Endodermal cell (in vitro differentiated cells): ENCODE measurements at regions not wholly inside any gene's neighbourhood (a gene's known extent, or its start where the extent isn't known, plus 50 kb on each side); places are given as distances from the start of the nearest gene placed in this dataset.

Source experiments
- DNase-seq: peaks from one replicate; pipeline ENCODE4 v3.0.0-alpha.2; 2017
- H3K27ac ChIP-seq: 2 replicates; pipeline ENCODE4 v1.5.1; 2013; ENCODE audit warnings: mild to moderate bottlenecking, low read depth, low read length, moderate library complexity
- H3K27me3 ChIP-seq: 2 replicates; pipeline ENCODE4 v1.6.1; 2013; ENCODE audit warnings: mild to moderate bottlenecking, low read length, moderate library complexity; ENCODE audit not compliant: insufficient read depth, control insufficient read depth, poor library complexity, severe bottlenecking
- H3K36me3 ChIP-seq: 2 replicates; pipeline ENCODE4 v1.7.0; 2013; ENCODE audit warnings: mild to moderate bottlenecking, low read length, moderate library complexity; ENCODE audit not compliant: control insufficient read depth, insufficient read depth
- H3K4me1 ChIP-seq: one replicate; pipeline ENCODE4 v1.7.0; 2013; ENCODE audit warnings: low read length; ENCODE audit not compliant: control insufficient read depth, insufficient read depth
- H3K4me3 ChIP-seq: 2 replicates; pipeline ENCODE4 v1.5.1; 2013; ENCODE audit warnings: mild to moderate bottlenecking, low read length, moderate library complexity
- H3K9ac ChIP-seq: 2 replicates; pipeline ENCODE4 v1.6.1; 2013; ENCODE audit warnings: mild to moderate bottlenecking, low read length, moderate library complexity; ENCODE audit not compliant: poor library complexity, severe bottlenecking; ENCODE audit errors: extremely low read depth
- H3K9me3 ChIP-seq: 2 replicates; pipeline ENCODE4 v1.6.1; 2013; ENCODE audit warnings: mild to moderate bottlenecking, low read length, moderate library complexity; ENCODE audit not compliant: control insufficient read depth
- H3K27ac Mint-ChIP-seq: 2 replicates; pipeline ENCODE4 v1.8.0; 2020; ENCODE audit warnings: mixed read lengths
- H3K27me3 Mint-ChIP-seq: 2 replicates; pipeline ENCODE4 v1.8.0; 2021; ENCODE audit warnings: mild to moderate bottlenecking, mixed read lengths; ENCODE audit not compliant: insufficient read depth
- H3K36me3 Mint-ChIP-seq: 2 replicates; pipeline ENCODE4 v1.8.0; 2020; ENCODE audit warnings: low read depth, mixed read lengths
- H3K4me1 Mint-ChIP-seq: 2 replicates; pipeline ENCODE4 v1.8.0; 2020; ENCODE audit warnings: mixed read lengths
- H3K4me3 Mint-ChIP-seq: 2 replicates; pipeline ENCODE4 v1.8.0; 2020; ENCODE audit warnings: mild to moderate bottlenecking, moderate library complexity, mixed read lengths
- H3K9me3 Mint-ChIP-seq: 2 replicates; pipeline ENCODE4 v1.8.0; 2020; ENCODE audit warnings: mild to moderate bottlenecking, mixed read lengths
- WGBS, 2 experiments: methylation state at CpG; one replicate each; pipeline versions ENCODE4 v1.1.5 to v1.1.7; 2013; ENCODE audit warnings: missing lambda C conversion rate in 2 of 2, mixed read lengths in 1 of 2; ENCODE audit not compliant: insufficient coverage in 1 of 2, insufficient read length in 1 of 2; 5-methylcytosine and 5-hydroxymethylcytosine counted together
- TF ChIP-seq, protein P1 (sequence below): fragments of 200-600 bp; sonication (generic); conservative IDR thresholded peaks from 2 replicates; pipeline ENCODE4 v1.5.0; 2021; ENCODE audit warnings: antibody characterized with exemption, mild to moderate bottlenecking

- no peak overlapping the region for H3K27ac ChIP-seq
- no peaks in the 10 kb centered on the region for H3K27me3 ChIP-seq
- Mint-ChIP-seq H3K4me3 (no peak overlapping the region), H3K27ac (no peak overlapping the region), H3K9me3 (no peaks in the 10 kb centered on the region), H3K36me3 (no peaks in the 10 kb centered on the region), H3K4me1 (no peaks in the 10 kb centered on the region), H3K27me3 (peaks cover 2% of the 10 kb centered on the region)
- TF ChIP-seq, protein P1, sequence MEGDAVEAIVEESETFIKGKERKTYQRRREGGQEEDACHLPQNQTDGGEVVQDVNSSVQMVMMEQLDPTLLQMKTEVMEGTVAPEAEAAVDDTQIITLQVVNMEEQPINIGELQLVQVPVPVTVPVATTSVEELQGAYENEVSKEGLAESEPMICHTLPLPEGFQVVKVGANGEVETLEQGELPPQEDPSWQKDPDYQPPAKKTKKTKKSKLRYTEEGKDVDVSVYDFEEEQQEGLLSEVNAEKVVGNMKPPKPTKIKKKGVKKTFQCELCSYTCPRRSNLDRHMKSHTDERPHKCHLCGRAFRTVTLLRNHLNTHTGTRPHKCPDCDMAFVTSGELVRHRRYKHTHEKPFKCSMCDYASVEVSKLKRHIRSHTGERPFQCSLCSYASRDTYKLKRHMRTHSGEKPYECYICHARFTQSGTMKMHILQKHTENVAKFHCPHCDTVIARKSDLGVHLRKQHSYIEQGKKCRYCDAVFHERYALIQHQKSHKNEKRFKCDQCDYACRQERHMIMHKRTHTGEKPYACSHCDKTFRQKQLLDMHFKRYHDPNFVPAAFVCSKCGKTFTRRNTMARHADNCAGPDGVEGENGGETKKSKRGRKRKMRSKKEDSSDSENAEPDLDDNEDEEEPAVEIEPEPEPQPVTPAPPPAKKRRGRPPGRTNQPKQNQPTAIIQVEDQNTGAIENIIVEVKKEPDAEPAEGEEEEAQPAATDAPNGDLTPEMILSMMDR = no peak
- DNase-seq = no peak
- no peaks in the 10 kb centered on the region for H3K36me3 ChIP-seq
- WGBS, 2 experiments = 68 to 69% methylated on average over 2 of the region's 2 CpGs
- H3K9me3 ChIP-seq = peaks cover 1% of the 10 kb centered on the region
- no peak overlapping the region for H3K4me3 ChIP-seq
- H3K4me1 ChIP-seq = no peaks in the 10 kb centered on the region
- H3K9ac ChIP-seq = no peak overlapping the region
Measured at GRCh38 chr14:25667387-25667786, 617.4 kb upstream of the STXBP6 start.

DNA sequence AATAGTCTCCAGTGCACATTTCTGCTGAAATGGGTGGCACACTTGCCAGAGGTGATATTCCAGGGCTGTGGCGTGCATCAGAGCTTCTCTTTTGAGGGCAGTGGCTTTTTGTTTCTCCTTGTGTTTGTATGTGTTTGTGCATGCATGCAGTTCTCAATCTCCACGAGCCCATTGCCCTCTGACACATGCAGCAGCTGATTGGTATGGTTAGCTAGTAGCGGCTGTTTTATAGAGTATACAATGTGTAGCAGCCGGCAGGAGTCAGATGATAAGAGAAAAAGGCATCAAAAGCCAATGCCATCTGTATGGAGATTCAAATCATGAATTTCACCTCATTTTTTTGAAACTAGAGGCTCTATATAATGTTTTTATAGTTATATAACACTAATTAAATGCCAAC, 616.9 kb upstream of the STXBP6 start:
- H3K27ac Mint-ChIP-seq = no peak overlapping the region
- H3K36me3 Mint-ChIP-seq = no peaks in the 10 kb centered on the region
- Histone ChIP-seq H3K9ac (no peak overlapping the region), H3K27ac (no peak overlapping the region), H3K4me3 (no peak overlapping the region), H3K9me3 (peaks cover 6% of the 10 kb centered on the region), H3K4me1 (no peaks in the 10 kb centered on the region), H3K36me3 (no peaks in the 10 kb centered on the region), H3K27me3 (no peaks in the 10 kb centered on the region)
- no peak for DNase-seq
- TF ChIP-seq, protein P1 = no peak
- H3K4me3 Mint-ChIP-seq = no peak overlapping the region
- WGBS, 2 experiments = 98 to 100% methylated on average over 1 to 3 of the region's 4 CpGs
- no peaks in the 10 kb centered on the region for H3K9me3 Mint-ChIP-seq
- H3K27me3 Mint-ChIP-seq = peaks cover 2% of the 10 kb centered on the region
- no peaks in the 10 kb centered on the region for H3K4me1 Mint-ChIP-seq

- no peak overlapping the region for H3K27ac ChIP-seq
- H3K4me1 Mint-ChIP-seq = peaks cover 23% of the 10 kb centered on the region
- H3K4me3 ChIP-seq = peak overlapping the region; percentile 11
- H3K36me3 Mint-ChIP-seq = no peaks in the 10 kb centered on the region
- H3K27me3 Mint-ChIP-seq = no peaks in the 10 kb centered on the region
- H3K9me3 ChIP-seq = peaks cover 8% of the 10 kb centered on the region
- H3K4me3 Mint-ChIP-seq = no peak overlapping the region
- DNase-seq = no peak
- no peaks in the 10 kb centered on the region for H3K36me3 ChIP-seq
- H3K9ac ChIP-seq = no peak overlapping the region
- TF ChIP-seq, protein P1 = no peak
- 88 to 100% methylated on average over 2 of the region's 2 CpGs for WGBS, 2 experiments
- peaks cover 2% of the 10 kb centered on the region for H3K9me3 Mint-ChIP-seq
- H3K27ac Mint-ChIP-seq = no peak overlapping the region
- H3K4me1 ChIP-seq = peaks cover 16% of the 10 kb centered on the region
- H3K27me3 ChIP-seq = no peaks in the 10 kb centered on the region
Measured at GRCh38 chr14:25658988-25659387, 609.0 kb upstream of the STXBP6 start.
